ENCODE measurements at regions not wholly inside any gene's neighbourhood (a gene's known extent, or its start where the extent isn't known, plus 50 kb on each side); places are given as distances from the start of the nearest gene placed in this dataset.
A peak's percentile ranks its signal among the peaks of the same experiment; 100 is the strongest.
"Not testable (repeated sequence)": the region's sequence is repeated elsewhere in the genome, so short reads cannot be mapped to it uniquely, and the experiment has no call there.

DNA sequence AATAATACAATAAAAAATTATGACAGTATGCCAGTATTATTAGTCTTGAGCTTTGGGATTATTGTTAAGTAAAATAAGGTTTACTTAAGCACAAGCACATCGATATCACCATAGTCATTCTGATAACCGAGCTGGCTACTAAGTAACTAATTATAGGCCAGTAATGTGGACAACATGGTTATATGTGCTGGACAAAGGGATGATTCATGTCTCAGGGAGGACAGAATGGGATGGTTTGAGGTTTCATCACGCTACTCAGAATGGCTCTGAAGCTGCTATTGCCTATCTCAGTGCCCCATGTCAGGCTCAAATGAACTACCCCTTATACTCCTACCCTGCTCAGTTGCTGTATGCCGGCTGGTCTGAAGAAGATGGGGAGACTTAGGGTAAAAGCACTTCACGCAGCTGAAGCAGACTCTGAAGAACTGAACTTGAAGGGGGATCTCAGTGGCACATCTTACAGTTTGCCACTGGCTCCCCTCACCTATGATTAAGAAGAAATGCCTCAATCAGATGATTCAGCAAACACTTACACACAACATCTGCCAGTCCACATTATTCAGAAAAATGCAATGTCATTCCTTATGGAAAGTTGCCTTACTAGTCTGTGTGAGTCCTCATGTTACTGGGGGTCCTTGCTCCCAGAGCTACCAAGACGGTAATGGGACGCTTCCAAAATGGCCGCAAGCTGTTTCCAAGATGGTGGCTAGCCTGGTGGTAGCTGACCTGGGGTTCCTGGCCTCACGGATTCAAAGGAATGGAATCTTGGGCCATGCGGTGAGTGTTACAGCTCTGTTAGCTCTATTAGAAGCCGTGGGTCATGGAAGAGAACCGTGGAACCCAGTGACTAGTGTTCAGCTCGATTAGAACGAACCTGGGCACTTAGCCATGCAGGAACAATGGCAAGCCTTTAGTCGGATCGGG, 1098.6 kb downstream of the TAF11L14 start:
- H3K4me1 ChIP-seq (ENCODE audit: control insufficient read depth, insufficient read depth, low read length), result peaks cover 39% of the 10 kb centered on the region
- H3K36me3 ChIP-seq (ENCODE audit: control insufficient read depth, insufficient read depth, low read length), result no peaks in the 10 kb centered on the region
- no peak overlapping the region for H3K4me3 ChIP-seq (ENCODE audit: low read depth, low read length)
- H3K27ac ChIP-seq (ENCODE audit: low read depth, low read length), result no peak overlapping the region
- no peak overlapping the region for H3K9ac ChIP-seq (ENCODE audit: low read depth, low read length)
- H3K9me3 ChIP-seq (ENCODE audit: control insufficient read depth, insufficient read depth, low read length), result no peaks in the 10 kb centered on the region
- no peaks in the 10 kb centered on the region for H3K27me3 ChIP-seq (ENCODE audit: control insufficient read depth, insufficient read depth, low read length)

- 0 out of 2 replicates have a peak overlapping the region, but pooled peaks have one; percentile 7 for H3K9ac ChIP-seq (ENCODE audit: low read depth, low read length)
- peak overlapping the region; percentile 92 for H3K27ac ChIP-seq (ENCODE audit: low read depth, low read length)
- H3K9me3 ChIP-seq (ENCODE audit: control insufficient read depth, insufficient read depth, low read length), result no peaks in the 10 kb centered on the region
- H3K4me3 ChIP-seq (ENCODE audit: low read depth, low read length), result peak overlapping the region; percentile 22
- H3K27me3 ChIP-seq (ENCODE audit: control insufficient read depth, insufficient read depth, low read length), result no peaks in the 10 kb centered on the region
- H3K4me1 ChIP-seq (ENCODE audit: control insufficient read depth, insufficient read depth, low read length), result peaks cover 39% of the 10 kb centered on the region
- no peaks in the 10 kb centered on the region for H3K36me3 ChIP-seq (ENCODE audit: control insufficient read depth, insufficient read depth, low read length)
Measured at GRCh38 chr5:18736051-18736398, 1101.8 kb downstream of the TAF11L14 start.

- Histone ChIP-seq H3K9ac (ENCODE audit: low read depth, low read length) (peak overlapping the region; percentile 7; the same call in 1 of the 2 replicates), H3K4me1 (ENCODE audit: control insufficient read depth, insufficient read depth, low read length) (peaks cover 39% of the 10 kb centered on the region)
- H3K27me3 ChIP-seq (ENCODE audit: control insufficient read depth, insufficient read depth, low read length), result not testable (repeated sequence)
Measured at GRCh38 chr5:18736736-18737135, 1102.5 kb downstream of the TAF11L14 start.

GRCh38 chr5:18740301-18740700, 1106.0 kb downstream of the TAF11L14 start:
- Histone ChIP-seq H3K9me3 (ENCODE audit: control insufficient read depth, insufficient read depth, low read length) (no peaks in the 10 kb centered on the region; the same call in 1 of the 2 replicates), H3K27ac (ENCODE audit: low read depth, low read length) (no peak overlapping the region), H3K27me3 (ENCODE audit: control insufficient read depth, insufficient read depth, low read length) (no peaks in the 10 kb centered on the region), H3K4me1 (ENCODE audit: control insufficient read depth, insufficient read depth, low read length) (peaks cover 18% of the 10 kb centered on the region), H3K36me3 (ENCODE audit: control insufficient read depth, insufficient read depth, low read length) (no peaks in the 10 kb centered on the region), H3K4me3 (ENCODE audit: low read depth, low read length) (no peak overlapping the region), H3K9ac (ENCODE audit: low read depth, low read length) (no peak overlapping the region)

More at GRCh38 chr5:18736736-18737135, 1102.5 kb downstream of the TAF11L14 start:
- H3K36me3 ChIP-seq (ENCODE audit: control insufficient read depth, insufficient read depth, low read length); H3K9me3 ChIP-seq (ENCODE audit: control insufficient read depth, insufficient read depth, low read length); H3K4me3 ChIP-seq (ENCODE audit: low read depth, low read length): not testable (repeated sequence)
- H3K27ac ChIP-seq (ENCODE audit: low read depth, low read length), result peak overlapping the region; percentile 92

- no peaks in the 10 kb centered on the region for H3K36me3 ChIP-seq (ENCODE audit: control insufficient read depth, insufficient read depth, low read length)
- H3K9me3 ChIP-seq (ENCODE audit: control insufficient read depth, insufficient read depth, low read length), result no peaks in the 10 kb centered on the region; the same call in 1 of the 2 replicates
- no peaks in the 10 kb centered on the region for H3K27me3 ChIP-seq (ENCODE audit: control insufficient read depth, insufficient read depth, low read length)
- no peak overlapping the region for H3K4me3 ChIP-seq (ENCODE audit: low read depth, low read length)
- no peak overlapping the region for H3K9ac ChIP-seq (ENCODE audit: low read depth, low read length)
- H3K27ac ChIP-seq (ENCODE audit: low read depth, low read length), result no peak overlapping the region
- H3K4me1 ChIP-seq (ENCODE audit: control insufficient read depth, insufficient read depth, low read length), result no peaks in the 10 kb centered on the region
Measured at GRCh38 chr5:18742830-18743229, 1108.6 kb downstream of the TAF11L14 start.

DNA sequence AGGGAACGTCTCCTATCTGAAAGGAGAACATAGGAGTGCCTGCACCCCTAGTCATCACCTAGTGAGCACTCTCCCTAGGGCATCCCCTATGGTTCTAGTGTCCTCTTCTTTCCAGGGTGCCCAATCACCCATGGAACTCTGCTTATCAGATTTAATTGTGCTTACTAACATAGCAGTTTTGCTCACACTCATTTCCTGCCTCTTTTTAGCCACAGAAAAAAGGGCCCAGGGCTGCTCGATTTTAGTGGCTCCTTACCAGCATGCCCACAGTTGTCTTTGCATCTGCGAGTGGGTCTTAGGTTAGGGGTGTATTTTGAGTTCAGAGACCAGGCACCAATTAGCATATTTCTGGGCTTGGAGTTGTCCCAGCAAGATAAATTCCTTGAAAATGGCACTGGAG, 1110.2 kb downstream of the TAF11L14 start:
- Histone ChIP-seq H3K9me3 (ENCODE audit: control insufficient read depth, insufficient read depth, low read length) (no peaks in the 10 kb centered on the region; the same call in 1 of the 2 replicates), H3K4me3 (ENCODE audit: low read depth, low read length) (no peak overlapping the region), H3K27me3 (ENCODE audit: control insufficient read depth, insufficient read depth, low read length) (no peaks in the 10 kb centered on the region), H3K27ac (ENCODE audit: low read depth, low read length) (no peak overlapping the region), H3K36me3 (ENCODE audit: control insufficient read depth, insufficient read depth, low read length) (no peaks in the 10 kb centered on the region), H3K4me1 (ENCODE audit: control insufficient read depth, insufficient read depth, low read length) (no peaks in the 10 kb centered on the region), H3K9ac (ENCODE audit: low read depth, low read length) (no peak overlapping the region)

- Histone ChIP-seq H3K36me3 (ENCODE audit: control insufficient read depth, insufficient read depth, low read length) (no peaks in the 10 kb centered on the region), H3K27ac (ENCODE audit: low read depth, low read length) (no peak overlapping the region), H3K9ac (ENCODE audit: low read depth, low read length) (no peak overlapping the region), H3K4me3 (ENCODE audit: low read depth, low read length) (no peak overlapping the region), H3K9me3 (ENCODE audit: control insufficient read depth, insufficient read depth, low read length) (no peaks in the 10 kb centered on the region; the same call in 1 of the 2 replicates), H3K4me1 (ENCODE audit: control insufficient read depth, insufficient read depth, low read length) (no peaks in the 10 kb centered on the region), H3K27me3 (ENCODE audit: control insufficient read depth, insufficient read depth, low read length) (no peaks in the 10 kb centered on the region)
Measured at GRCh38 chr5:18745042-18745987, 1111.1 kb downstream of the TAF11L14 start.

DNA sequence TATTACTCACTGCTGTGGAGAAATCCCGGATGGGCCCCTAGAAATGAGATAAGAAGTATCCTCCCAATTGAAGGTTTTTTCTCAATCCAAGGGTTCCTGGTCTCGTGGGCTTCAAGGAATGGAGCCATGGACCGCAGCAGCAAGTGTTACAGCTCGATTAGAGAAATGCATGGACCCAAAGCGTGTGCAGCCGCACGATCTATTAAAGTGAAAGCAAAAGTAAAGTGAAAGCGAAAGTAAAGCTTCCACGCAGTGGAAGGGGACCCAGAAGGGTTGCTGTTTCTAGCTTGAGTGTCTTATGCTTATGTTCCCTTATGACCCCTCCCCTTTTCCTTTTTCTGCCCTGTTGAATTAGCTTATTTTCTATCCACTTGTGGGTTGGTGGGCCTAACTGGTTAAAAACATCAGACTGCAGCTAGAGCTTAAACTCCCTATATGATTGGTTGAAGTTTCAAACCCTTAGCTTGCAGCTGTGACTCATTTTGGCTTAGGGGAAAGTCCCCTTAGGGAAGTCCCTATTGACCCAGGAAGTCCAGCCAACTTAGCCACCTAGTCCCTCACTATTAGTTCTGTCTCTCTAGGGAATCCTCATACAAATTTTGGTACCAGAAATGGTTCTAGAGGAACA, 1111.8 kb downstream of the TAF11L14 start:
- H3K9me3 ChIP-seq (ENCODE audit: control insufficient read depth, insufficient read depth, low read length), result no peaks in the 10 kb centered on the region; the same call in 1 of the 2 replicates
- no peak overlapping the region for H3K27ac ChIP-seq (ENCODE audit: low read depth, low read length)
- H3K4me3 ChIP-seq (ENCODE audit: low read depth, low read length), result no peak overlapping the region
- no peaks in the 10 kb centered on the region for H3K27me3 ChIP-seq (ENCODE audit: control insufficient read depth, insufficient read depth, low read length)
- H3K36me3 ChIP-seq (ENCODE audit: control insufficient read depth, insufficient read depth, low read length), result no peaks in the 10 kb centered on the region
- no peak overlapping the region for H3K9ac ChIP-seq (ENCODE audit: low read depth, low read length)
- H3K4me1 ChIP-seq (ENCODE audit: control insufficient read depth, insufficient read depth, low read length), result no peaks in the 10 kb centered on the region

DNA sequence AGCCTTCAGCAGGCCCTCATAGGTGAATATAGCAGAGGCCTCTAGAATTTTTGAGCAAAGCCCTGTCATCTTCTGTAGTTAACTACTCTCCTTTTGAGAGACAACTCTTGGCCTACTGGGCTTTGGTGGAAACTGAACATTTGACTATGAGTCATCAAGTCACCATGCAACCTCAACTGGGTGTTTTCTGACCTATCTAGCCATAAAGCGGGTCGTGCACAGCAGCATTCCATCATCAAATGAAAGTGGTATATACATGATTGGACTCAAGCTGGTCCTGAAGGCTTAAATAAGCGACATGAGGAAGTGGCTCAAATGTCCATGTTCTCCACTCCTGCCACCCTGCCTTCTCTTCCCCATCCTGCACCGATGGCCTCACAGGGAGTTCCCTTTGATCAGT, 1115.5 kb downstream of the TAF11L14 start:
- no peak overlapping the region for H3K4me3 ChIP-seq (ENCODE audit: low read depth, low read length)

GRCh38 chr5:18752317-18752716, 1118.1 kb downstream of the TAF11L14 start:
- no peaks in the 10 kb centered on the region for H3K9me3 ChIP-seq (ENCODE audit: control insufficient read depth, insufficient read depth, low read length)
- H3K27me3 ChIP-seq (ENCODE audit: control insufficient read depth, insufficient read depth, low read length), result no peaks in the 10 kb centered on the region

More for the DNA sequence above, 1115.5 kb downstream of the TAF11L14 start:
- Histone ChIP-seq H3K4me1 (ENCODE audit: control insufficient read depth, insufficient read depth, low read length) (peaks cover 4% of the 10 kb centered on the region; the same call in 1 of the 2 replicates), H3K27ac (ENCODE audit: low read depth, low read length) (no peak overlapping the region), H3K36me3 (ENCODE audit: control insufficient read depth, insufficient read depth, low read length) (no peaks in the 10 kb centered on the region), H3K9ac (ENCODE audit: low read depth, low read length) (no peak overlapping the region), H3K9me3 (ENCODE audit: control insufficient read depth, insufficient read depth, low read length) (no peaks in the 10 kb centered on the region), H3K27me3 (ENCODE audit: control insufficient read depth, insufficient read depth, low read length) (no peaks in the 10 kb centered on the region)

More at GRCh38 chr5:18752317-18752716, 1118.1 kb downstream of the TAF11L14 start:
- Histone ChIP-seq H3K36me3 (ENCODE audit: control insufficient read depth, insufficient read depth, low read length) (no peaks in the 10 kb centered on the region), H3K9ac (ENCODE audit: low read depth, low read length) (no peak overlapping the region), H3K4me3 (ENCODE audit: low read depth, low read length) (no peak overlapping the region), H3K4me1 (ENCODE audit: control insufficient read depth, insufficient read depth, low read length) (peaks cover 4% of the 10 kb centered on the region; the same call in 1 of the 2 replicates), H3K27ac (ENCODE audit: low read depth, low read length) (no peak overlapping the region)
